AG04450 (cell line): ENCODE measurements at regions not wholly inside any gene's neighbourhood (a gene's known extent, or its start where the extent isn't known, plus 50 kb on each side); places are given as distances from the start of the nearest gene placed in this dataset.

Source experiments
- CTCF ChIA-PET: fragments of 300-600, 350-600 bp; formaldehyde crosslinking; extraction: SDS; loops from one replicate; lab custom pipeline; 2022; ENCODE audit warnings: antibody characterized with exemption, inconsistent platforms; lab: Charles Lee
- POLR2A ChIA-PET: fragments of 350-600 bp; formaldehyde crosslinking; extraction: SDS; loops from one replicate; lab custom pipeline; 2021; ENCODE audit warnings: antibody characterized with exemption, inconsistent platforms; lab: Yijun Ruan, JAX
- DNase-seq: peaks from one replicate; pipeline ENCODE4 v3.0.0-alpha.2; 2011; ENCODE audit warnings: low read depth, low spot score
- H3K27ac ChIP-seq: one replicate; pipeline ENCODE4 v1.5.1; 2012; ENCODE audit warnings: low read depth, low read length, control low read depth
- H3K27me3 ChIP-seq: one replicate; pipeline ENCODE4 v1.6.0; 2012; ENCODE audit warnings: low read length; ENCODE audit not compliant: control insufficient read depth, insufficient read depth
- H3K4me3 ChIP-seq: 2 replicates; pipeline ENCODE4 v1.5.1; 2011; ENCODE audit warnings: mild to moderate bottlenecking, low read depth, low read length, control low read depth
- H3K9me3 ChIP-seq: 2 replicates; pipeline ENCODE4 v1.5.1; 2012; ENCODE audit warnings: low read length; ENCODE audit not compliant: control insufficient read depth, insufficient read depth
- CTCF ChIP-seq: IDR thresholded peaks from 2 replicates; pipeline ENCODE4 v1.5.1; 2011; ENCODE audit warnings: low read depth, low read length, control low read depth, inconsistent platforms

GRCh38 chr10:106500041-106500924, 664.2 kb downstream of the SORCS1 start:
- H3K9me3 ChIP-seq = no peaks in the 10 kb centered on the region
- H3K27ac ChIP-seq = no peak overlapping the region
- no peaks in the 10 kb centered on the region for H3K27me3 ChIP-seq
- TF ChIP-seq CTCF = no peak
- POLR2A ChIA-PET = no interaction called here
- DNase-seq = no peak
- CTCF ChIA-PET = no interaction called here
- no peak overlapping the region for H3K4me3 ChIP-seq

GRCh38 chr10:106499448-106499847, 665.1 kb downstream of the SORCS1 start:
- DNase-seq = no peak
- CTCF ChIA-PET = no interaction called here
- POLR2A ChIA-PET = no interaction called here

DNA sequence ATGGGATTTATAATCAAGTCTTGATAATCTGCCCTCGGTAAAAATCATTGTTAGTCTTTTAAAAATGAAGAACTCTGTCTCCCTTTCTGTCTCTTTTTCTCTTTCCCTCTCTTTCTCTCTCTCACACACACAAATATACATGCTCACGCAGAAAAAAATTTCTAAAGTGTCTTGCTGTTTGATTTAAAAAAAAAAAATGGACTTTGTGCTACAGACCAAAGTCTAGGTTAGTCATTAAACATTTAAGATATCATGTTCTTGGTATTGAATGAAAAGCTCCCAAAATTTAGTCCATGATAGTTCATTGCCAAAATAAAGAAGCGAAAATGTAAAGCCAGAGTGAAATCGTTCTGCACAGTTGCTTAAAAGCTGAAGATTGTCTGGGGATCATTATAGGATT, 665.8 kb downstream of the SORCS1 start:
- no peaks in the 10 kb centered on the region for H3K9me3 ChIP-seq
- no peak overlapping the region for H3K4me3 ChIP-seq
- H3K27me3 ChIP-seq = no peaks in the 10 kb centered on the region
- no peak for DNase-seq
- ChIA-PET POLR2A (no interaction called here), CTCF (no interaction called here)
- no peak for TF ChIP-seq CTCF
- H3K27ac ChIP-seq = no peak overlapping the region

More at GRCh38 chr10:106499448-106499847, 665.1 kb downstream of the SORCS1 start:
- no peaks in the 10 kb centered on the region for H3K27me3 ChIP-seq
- H3K9me3 ChIP-seq = no peaks in the 10 kb centered on the region
- no peak for TF ChIP-seq CTCF
- no peak overlapping the region for H3K27ac ChIP-seq
- no peak overlapping the region for H3K4me3 ChIP-seq

- H3K27me3 ChIP-seq = no peaks in the 10 kb centered on the region
- H3K27ac ChIP-seq = no peak overlapping the region
- no peak overlapping the region for H3K4me3 ChIP-seq
- CTCF ChIA-PET = no interaction called here
- POLR2A ChIA-PET = no interaction called here
- TF ChIP-seq CTCF = no peak
- no peaks in the 10 kb centered on the region for H3K9me3 ChIP-seq
- no peak for DNase-seq
Measured at GRCh38 chr10:106495931-106496330, 668.6 kb downstream of the SORCS1 start.

DNA sequence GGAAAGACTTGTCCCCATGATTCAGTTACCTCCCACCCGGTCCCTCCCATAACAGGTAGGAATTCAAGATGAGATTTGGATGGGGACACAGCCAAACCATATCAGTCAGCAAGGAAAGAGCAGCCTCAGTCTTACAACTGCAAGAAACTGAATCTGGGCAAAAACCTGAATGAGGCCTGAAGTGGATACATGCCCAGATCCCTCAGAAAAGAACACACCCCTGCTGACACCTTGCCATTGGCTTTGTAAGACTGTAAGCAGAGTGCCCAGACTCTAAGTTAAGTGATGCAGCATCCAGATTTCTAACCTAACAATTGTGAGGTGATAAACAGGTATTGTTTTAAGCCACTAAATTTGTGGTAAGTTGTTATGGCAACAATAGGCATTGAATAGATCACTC, 670.8 kb downstream of the SORCS1 start:
- POLR2A ChIA-PET = no interaction called here
- H3K9me3 ChIP-seq = no peaks in the 10 kb centered on the region
- no peak overlapping the region for H3K4me3 ChIP-seq
- H3K27me3 ChIP-seq = no peaks in the 10 kb centered on the region
- CTCF ChIA-PET = no interaction called here
- H3K27ac ChIP-seq = no peak overlapping the region
- DNase-seq = no peak
- TF ChIP-seq CTCF = no peak
